Adrenal gland (tissue), 5 donors: ENCODE measurements at regions not wholly inside any gene's neighbourhood (a gene's known extent, or its start where the extent isn't known, plus 50 kb on each side); places are given as distances from the start of the nearest gene placed in this dataset.

ENCODE experiments used
- CTCF ChIP-seq, 6 experiments: fragments of 450-650 bp in 4 of 6; fragments of 200-600 bp in 2 of 6; sonication (generic) in 1 of 6; IDR thresholded peaks; 1 replicate in 5 of 6; 2 replicates in 1 of 6; pipeline versions ENCODE4 v1.5.1 to v1.8.0; 2016 to 2021; ENCODE audit warnings: antibody characterized with exemption in 6 of 6, mild to moderate bottlenecking in 2 of 6, moderate library complexity in 1 of 6
- POLR2A ChIP-seq, 2 donors: fragments of 450-650 bp; IDR thresholded peaks; one replicate each; pipeline ENCODE4 v1.6.1; 2017; ENCODE audit warnings: antibody characterized with exemption in 2 of 2, mild to moderate bottlenecking in 2 of 2, moderate library complexity in 1 of 2
- donor health status: DM: no; HTN: no; CAD: no.

DNA sequence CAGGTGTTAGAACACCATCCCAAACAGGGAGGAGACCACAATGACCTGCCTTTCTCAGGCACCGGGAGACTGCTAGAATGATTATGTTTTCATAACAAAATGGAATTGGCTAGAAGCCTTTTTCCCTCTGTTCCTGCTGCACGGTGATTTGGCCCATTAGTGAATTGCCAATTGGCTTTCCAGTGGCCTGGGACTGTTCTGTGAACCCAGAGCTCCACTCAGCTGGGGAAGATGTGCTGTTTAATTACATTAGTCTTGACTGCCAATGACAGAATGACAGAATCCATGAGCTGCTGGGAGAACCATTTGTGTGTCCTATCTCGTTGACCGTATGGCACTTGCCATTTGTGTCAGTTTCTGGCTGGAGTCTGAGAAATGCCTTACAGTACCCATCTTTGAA, 242.9 kb downstream of the CDH11 start:
- no peak for TF ChIP-seq POLR2A (IDR thresholded peaks at IDR 0.05)
- TF ChIP-seq CTCF (IDR thresholded peaks at IDR 0.05), result no peak
